ENCODE measurements at regions not wholly inside any gene's neighbourhood (a gene's known extent, or its start where the extent isn't known, plus 50 kb on each side); places are given as distances from the start of the nearest gene placed in this dataset.

DNA sequence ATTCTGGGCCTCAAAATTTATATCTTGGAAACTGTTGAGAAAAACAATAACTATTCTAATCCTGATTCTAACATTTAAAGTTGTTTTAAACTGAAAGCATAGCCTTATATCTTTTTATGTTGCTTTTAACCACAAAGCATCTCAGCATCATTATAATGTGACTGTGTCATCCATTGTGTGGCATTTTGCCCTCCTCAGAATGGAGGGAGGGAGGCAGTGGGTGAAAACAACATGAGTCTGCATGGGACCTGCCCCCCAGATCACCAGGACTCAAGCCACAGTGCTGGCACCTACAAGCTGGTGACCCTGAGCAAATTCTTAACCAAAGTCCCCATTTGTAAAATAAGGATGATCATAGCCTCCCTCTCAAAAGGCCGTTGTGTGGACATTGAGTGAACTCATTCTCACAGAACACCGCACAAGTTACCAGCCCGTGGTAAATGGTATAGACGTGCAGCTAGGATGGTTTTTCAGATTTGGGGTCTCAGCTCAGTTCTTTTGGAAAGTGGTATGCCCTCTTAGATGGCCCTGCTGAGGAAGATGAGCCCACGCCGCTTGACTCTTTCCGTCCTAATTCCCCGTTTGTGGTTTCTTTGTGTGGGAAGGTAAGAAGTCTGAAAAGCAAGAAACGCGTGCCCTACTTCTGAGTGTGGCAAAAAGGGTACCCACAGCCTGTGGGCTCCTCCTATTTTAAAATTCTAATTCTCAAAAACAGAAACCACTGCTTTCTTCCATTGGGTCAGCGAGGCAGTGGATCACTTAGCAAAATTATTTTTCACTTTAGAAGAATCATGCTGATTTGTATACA lies 305.0 kb upstream of the ID2 start:
- TF ChIP-seq, protein P1, sequence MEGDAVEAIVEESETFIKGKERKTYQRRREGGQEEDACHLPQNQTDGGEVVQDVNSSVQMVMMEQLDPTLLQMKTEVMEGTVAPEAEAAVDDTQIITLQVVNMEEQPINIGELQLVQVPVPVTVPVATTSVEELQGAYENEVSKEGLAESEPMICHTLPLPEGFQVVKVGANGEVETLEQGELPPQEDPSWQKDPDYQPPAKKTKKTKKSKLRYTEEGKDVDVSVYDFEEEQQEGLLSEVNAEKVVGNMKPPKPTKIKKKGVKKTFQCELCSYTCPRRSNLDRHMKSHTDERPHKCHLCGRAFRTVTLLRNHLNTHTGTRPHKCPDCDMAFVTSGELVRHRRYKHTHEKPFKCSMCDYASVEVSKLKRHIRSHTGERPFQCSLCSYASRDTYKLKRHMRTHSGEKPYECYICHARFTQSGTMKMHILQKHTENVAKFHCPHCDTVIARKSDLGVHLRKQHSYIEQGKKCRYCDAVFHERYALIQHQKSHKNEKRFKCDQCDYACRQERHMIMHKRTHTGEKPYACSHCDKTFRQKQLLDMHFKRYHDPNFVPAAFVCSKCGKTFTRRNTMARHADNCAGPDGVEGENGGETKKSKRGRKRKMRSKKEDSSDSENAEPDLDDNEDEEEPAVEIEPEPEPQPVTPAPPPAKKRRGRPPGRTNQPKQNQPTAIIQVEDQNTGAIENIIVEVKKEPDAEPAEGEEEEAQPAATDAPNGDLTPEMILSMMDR (IDR thresholded peaks at IDR 0.05; ENCODE audit: control extremely low read depth, extremely low read depth, low read depth, missing control alignments) = no peak
- CTCF ChIA-PET = no interaction called here

DNA sequence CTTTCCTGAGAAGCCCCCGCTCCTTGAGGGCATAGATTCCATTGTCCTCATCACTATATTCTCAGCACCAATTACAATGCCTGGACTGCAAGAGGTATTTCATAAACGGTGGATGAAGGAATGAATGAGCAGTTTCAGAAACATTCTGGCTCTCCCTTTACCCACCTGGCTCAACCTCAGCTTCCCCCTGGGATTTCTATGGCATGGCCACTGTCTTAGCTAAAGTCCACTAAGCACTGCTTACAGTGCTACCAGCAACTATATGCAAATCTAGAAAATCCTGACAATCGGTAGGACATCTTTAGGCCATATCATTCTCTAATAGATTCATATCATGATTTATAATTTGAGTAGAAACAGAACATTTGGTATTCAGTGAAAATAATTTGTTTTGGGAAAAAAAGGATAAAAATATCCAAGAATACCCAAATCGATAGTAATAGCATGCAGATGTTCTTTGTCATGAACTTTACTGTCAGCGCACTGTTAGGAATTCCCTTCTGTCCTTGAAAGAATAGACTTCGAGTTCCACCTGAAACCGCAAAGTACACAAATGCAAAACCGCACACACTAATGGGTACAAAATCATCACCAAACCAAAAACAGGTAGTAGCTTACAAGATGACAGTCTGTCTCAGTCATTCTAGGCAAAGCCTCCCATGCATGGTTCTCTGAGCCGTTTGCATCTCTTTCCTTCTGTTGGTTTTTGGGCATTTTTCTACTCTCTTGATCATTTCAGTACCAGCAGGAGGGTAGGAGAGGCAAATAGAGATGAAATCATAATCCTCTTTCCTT lies 303.6 kb upstream of the ID2 start:
- CTCF ChIA-PET = interaction anchor here (1.0 to 1.9 kb wide), 2 partner anchors 9 to 11 kb away, joined by 3 to 7 read pairs; no protein-coding TSS in a partner anchor
- TF ChIP-seq, protein P1 (IDR thresholded peaks at IDR 0.05; ENCODE audit: control extremely low read depth, extremely low read depth, low read depth, missing control alignments) = no peak
- DNase-seq (ENCODE audit: extremely low spot score) = peak; percentile 55
- POLR2A ChIA-PET = no interaction called here

More for the DNA sequence above, 305.0 kb upstream of the ID2 start:
- POLR2A ChIA-PET = no interaction called here
- no peak for DNase-seq (ENCODE audit: extremely low spot score)

DNA sequence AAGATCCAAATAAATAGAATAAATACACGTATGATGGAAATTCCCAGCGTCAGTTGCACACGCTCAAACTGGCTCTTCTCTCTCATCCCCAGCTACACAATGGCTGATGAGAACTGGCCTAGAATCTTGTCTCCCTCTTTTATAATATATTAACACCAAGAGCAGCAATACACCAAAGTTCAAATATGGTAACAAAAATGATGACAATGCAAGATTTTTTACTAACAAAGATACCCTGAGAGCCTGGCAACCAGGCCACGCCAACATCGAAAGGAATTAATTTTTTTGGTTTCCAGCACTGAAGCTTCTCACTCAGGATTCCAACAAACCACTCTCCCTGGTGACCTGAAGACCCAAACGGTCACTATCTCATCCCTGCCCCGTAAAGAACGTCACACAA lies 302.7 kb upstream of the ID2 start:
- no peak for DNase-seq (ENCODE audit: extremely low spot score)
- TF ChIP-seq, protein P1 (IDR thresholded peaks at IDR 0.05; ENCODE audit: control extremely low read depth, extremely low read depth, low read depth, missing control alignments) = no peak
- POLR2A ChIA-PET = no interaction called here
- CTCF ChIA-PET = interaction anchor here (1.5 to 1.9 kb wide), 2 partner anchors 10 to 30 kb away, joined by 4 to 7 read pairs; no protein-coding TSS in a partner anchor

DNA sequence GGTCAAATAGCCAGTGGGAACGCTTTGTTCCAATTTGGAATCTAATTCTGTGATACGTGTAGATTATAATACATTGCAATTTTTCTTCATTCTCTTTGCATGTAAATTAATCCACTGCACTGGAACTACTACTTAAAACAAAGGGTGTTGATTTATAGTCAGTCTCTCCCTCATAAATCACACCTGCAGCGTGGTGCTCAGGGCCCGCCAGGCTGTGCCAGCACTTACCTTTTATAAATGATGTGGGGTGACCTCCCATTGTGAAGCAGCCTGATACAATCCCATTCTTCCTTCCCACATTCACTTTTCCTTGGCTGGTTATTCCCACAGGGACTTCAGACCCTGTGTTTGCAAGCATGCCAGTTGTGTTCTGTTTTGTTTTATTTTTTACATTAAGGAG lies 302.3 kb upstream of the ID2 start:
- ChIA-PET POLR2A (no interaction called here), CTCF (interaction anchor here (1.5 to 1.9 kb wide), 2 partner anchors 10 to 29 kb away, joined by 4 to 7 read pairs; no protein-coding TSS in a partner anchor)
- no peak for DNase-seq (ENCODE audit: extremely low spot score)
- TF ChIP-seq, protein P1 (IDR thresholded peaks at IDR 0.05; ENCODE audit: control extremely low read depth, extremely low read depth, low read depth, missing control alignments) = no peak

DNA sequence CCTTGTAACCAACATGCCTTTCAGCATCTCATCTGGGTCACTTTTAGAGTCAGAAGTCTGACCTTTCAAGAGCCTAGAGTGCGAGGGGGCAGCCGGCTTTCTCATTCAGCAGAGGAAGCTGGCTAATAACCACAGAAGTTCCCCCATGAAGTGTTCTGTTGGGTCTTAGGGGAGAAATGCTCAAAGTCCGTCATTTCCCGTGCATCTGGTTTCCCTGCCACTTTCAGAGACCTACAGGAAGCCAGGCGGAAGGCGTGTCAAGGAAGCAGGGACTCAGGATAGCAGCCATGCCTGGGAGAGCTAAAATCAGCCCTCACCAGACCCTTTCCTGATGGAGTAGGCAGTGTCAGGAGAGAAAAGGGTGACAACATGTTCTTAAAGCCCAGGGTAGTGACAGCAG lies 301.8 kb upstream of the ID2 start:
- TF ChIP-seq, protein P1 (IDR thresholded peaks at IDR 0.05; ENCODE audit: control extremely low read depth, extremely low read depth, low read depth, missing control alignments) = no peak
- no peak for DNase-seq (ENCODE audit: extremely low spot score)
- ChIA-PET CTCF (interaction anchor here (0.8 to 1.9 kb wide), 4 partner anchors 9 to 29 kb away, joined by 3 to 7 read pairs (median 4); no protein-coding TSS in a partner anchor), POLR2A (no interaction called here)

DNA sequence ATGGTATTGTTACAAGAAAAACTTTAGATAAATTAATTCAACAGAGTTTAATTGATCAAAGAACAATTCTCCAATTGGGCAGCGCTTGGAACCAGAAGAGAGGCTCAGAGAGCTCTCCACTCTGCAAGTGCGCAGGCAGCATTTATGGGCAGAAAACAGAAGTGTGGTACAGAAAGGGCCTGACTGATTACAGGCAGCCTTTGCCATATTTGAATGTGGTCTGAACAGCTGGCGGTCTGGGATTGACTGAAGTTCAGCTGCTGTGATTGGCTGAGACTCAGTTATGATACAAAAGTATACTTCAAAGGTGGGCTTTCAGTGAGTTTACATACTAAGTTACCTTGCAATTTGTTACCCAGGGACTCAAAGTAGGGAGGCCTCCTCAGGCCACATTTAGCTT lies 301.3 kb upstream of the ID2 start:
- CTCF ChIA-PET = interaction anchor here (0.8 to 1.5 kb wide), 3 partner anchors 10 to 28 kb away, joined by 3 to 4 read pairs (median 3); no protein-coding TSS in a partner anchor

More for the DNA sequence above, 301.3 kb upstream of the ID2 start:
- TF ChIP-seq, protein P1 (IDR thresholded peaks at IDR 0.05; ENCODE audit: control extremely low read depth, extremely low read depth, low read depth, missing control alignments) = no peak
- DNase-seq (ENCODE audit: extremely low spot score) = no peak
- POLR2A ChIA-PET = no interaction called here
